ENCODE measurements at regions not wholly inside any gene's neighbourhood (a gene's known extent, or its start where the extent isn't known, plus 50 kb on each side); places are given as distances from the start of the nearest gene placed in this dataset.

GRCh38 chr1:193417945-193418744 lies 231.7 kb upstream of the B3GALT2 start:
- TF ChIP-seq POLR2A (IDR thresholded peaks at IDR 0.05; ENCODE audit: low read depth, low read length) (no peak), TAF1 (IDR thresholded peaks at IDR 0.05; ENCODE audit: low read depth, low read length) (no peak)
